ENCODE measurements at regions not wholly inside any gene's neighbourhood (a gene's known extent, or its start where the extent isn't known, plus 50 kb on each side); places are given as distances from the start of the nearest gene placed in this dataset.

- no peak for DNase-seq
Observed at GRCh38 chr4:124491361-124492145, 221.0 kb downstream of the ANKRD50 start.

- DNase-seq, result no peak
Observed at GRCh38 chr4:124499261-124499660, 213.3 kb downstream of the ANKRD50 start.

GRCh38 chr4:124501576-124501975 lies 211.0 kb downstream of the ANKRD50 start:
- no peak for DNase-seq

- no peak for DNase-seq
Observed at GRCh38 chr4:124504431-124504830, 208.1 kb downstream of the ANKRD50 start.

- DNase-seq, result no peak
Observed at GRCh38 chr4:124505211-124505610, 207.3 kb downstream of the ANKRD50 start.

- DNase-seq, result no peak
Observed at GRCh38 chr4:124509151-124509550, 203.4 kb downstream of the ANKRD50 start.

- no peak for DNase-seq
Observed at GRCh38 chr4:124514588-124514987, 197.9 kb downstream of the ANKRD50 start.

- DNase-seq, result no peak
Observed at GRCh38 chr4:124515591-124515990, 196.9 kb downstream of the ANKRD50 start.

- no peak for DNase-seq
Observed at GRCh38 chr4:124519196-124519595, 193.3 kb downstream of the ANKRD50 start.

GRCh38 chr4:124523816-124524215 lies 188.7 kb downstream of the ANKRD50 start:
- no peak for DNase-seq

- DNase-seq, result no peak
Observed at GRCh38 chr4:124525524-124525923, 187.0 kb downstream of the ANKRD50 start.

- no peak for DNase-seq
Observed at GRCh38 chr4:124526331-124526730, 186.2 kb downstream of the ANKRD50 start.

- no peak for DNase-seq
Observed at GRCh38 chr4:124526769-124527168, 185.8 kb downstream of the ANKRD50 start.

GRCh38 chr4:124527364-124527763 lies 185.2 kb downstream of the ANKRD50 start:
- no peak for DNase-seq

GRCh38 chr4:124529131-124529530 lies 183.4 kb downstream of the ANKRD50 start:
- DNase-seq, result no peak

GRCh38 chr4:124530464-124531077 lies 182.0 kb downstream of the ANKRD50 start:
- no peak for DNase-seq

- no peak for DNase-seq
Observed at GRCh38 chr4:124534131-124534530, 178.4 kb downstream of the ANKRD50 start.

GRCh38 chr4:124535003-124535402 lies 177.5 kb downstream of the ANKRD50 start:
- no peak for DNase-seq

GRCh38 chr4:124536946-124537345 lies 175.6 kb downstream of the ANKRD50 start:
- no peak for DNase-seq

GRCh38 chr4:124537971-124538370 lies 174.6 kb downstream of the ANKRD50 start:
- no peak for DNase-seq

GRCh38 chr4:124540014-124540413 lies 172.5 kb downstream of the ANKRD50 start:
- DNase-seq, result no peak

GRCh38 chr4:124541652-124542420 lies 170.7 kb downstream of the ANKRD50 start:
- DNase-seq, result no peak

GRCh38 chr4:124555959-124556358 lies 156.6 kb downstream of the ANKRD50 start:
- no peak for DNase-seq
